ENCODE measurements at regions not wholly inside any gene's neighbourhood (a gene's known extent, or its start where the extent isn't known, plus 50 kb on each side); places are given as distances from the start of the nearest gene placed in this dataset.

DNA sequence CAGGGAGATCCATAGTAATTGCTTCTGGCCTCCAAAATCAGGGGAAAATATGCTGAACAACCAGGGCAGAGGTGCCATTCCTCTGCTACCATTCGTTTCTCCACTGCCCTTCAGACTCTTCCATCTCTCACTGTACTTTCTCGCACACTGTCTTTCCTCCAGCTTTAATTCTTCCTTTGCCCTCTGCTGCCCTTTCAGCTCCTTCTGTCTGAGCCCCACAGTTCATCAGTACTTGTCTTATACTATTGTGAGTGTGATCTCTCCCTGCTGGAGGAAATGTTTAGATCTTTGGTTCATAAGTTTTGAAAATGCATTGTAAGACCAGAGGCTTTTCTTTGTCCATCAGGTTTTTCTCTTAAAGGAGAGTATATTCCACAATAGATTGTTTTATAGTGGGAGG, 184.9 kb upstream of the DTNA start:
- no peak overlapping the region for H3K56ac ChIP-seq (ENCODE audit: extremely low read depth, insufficient read depth, low read length)
- TF ChIP-seq MXI1 (IDR thresholded peaks at IDR 0.05; ENCODE audit: borderline replicate concordance, low read depth, low read length), result no peak
- TF ChIP-seq CHD1 (IDR thresholded peaks at IDR 0.05; ENCODE audit: low read depth, low read length), result no peak
- TF ChIP-seq, protein P1, sequence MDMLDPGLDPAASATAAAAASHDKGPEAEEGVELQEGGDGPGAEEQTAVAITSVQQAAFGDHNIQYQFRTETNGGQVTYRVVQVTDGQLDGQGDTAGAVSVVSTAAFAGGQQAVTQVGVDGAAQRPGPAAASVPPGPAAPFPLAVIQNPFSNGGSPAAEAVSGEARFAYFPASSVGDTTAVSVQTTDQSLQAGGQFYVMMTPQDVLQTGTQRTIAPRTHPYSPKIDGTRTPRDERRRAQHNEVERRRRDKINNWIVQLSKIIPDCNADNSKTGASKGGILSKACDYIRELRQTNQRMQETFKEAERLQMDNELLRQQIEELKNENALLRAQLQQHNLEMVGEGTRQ (IDR thresholded peaks at IDR 0.05; ENCODE audit: low read depth, low read length), result no peak
- no peak for TF ChIP-seq SMC3 (IDR thresholded peaks at IDR 0.05; ENCODE audit: low read depth, low read length)
- TF ChIP-seq RAD21 (IDR thresholded peaks at IDR 0.05; ENCODE audit: low read length), result no peak
- no peak for TF ChIP-seq RCOR1 (IDR thresholded peaks at IDR 0.05; ENCODE audit: insufficient replicate concordance, low read length)
- TF ChIP-seq BHLHE40 (IDR thresholded peaks at IDR 0.05; ENCODE audit: low read depth, low read length), result no peak
- no peak for TF ChIP-seq NFE2L2 (IDR thresholded peaks at IDR 0.05; ENCODE audit: low read depth, low read length)
- TF ChIP-seq RFX5 (IDR thresholded peaks at IDR 0.05; ENCODE audit: low read depth, low read length), result no peak
- TF ChIP-seq, protein P2, sequence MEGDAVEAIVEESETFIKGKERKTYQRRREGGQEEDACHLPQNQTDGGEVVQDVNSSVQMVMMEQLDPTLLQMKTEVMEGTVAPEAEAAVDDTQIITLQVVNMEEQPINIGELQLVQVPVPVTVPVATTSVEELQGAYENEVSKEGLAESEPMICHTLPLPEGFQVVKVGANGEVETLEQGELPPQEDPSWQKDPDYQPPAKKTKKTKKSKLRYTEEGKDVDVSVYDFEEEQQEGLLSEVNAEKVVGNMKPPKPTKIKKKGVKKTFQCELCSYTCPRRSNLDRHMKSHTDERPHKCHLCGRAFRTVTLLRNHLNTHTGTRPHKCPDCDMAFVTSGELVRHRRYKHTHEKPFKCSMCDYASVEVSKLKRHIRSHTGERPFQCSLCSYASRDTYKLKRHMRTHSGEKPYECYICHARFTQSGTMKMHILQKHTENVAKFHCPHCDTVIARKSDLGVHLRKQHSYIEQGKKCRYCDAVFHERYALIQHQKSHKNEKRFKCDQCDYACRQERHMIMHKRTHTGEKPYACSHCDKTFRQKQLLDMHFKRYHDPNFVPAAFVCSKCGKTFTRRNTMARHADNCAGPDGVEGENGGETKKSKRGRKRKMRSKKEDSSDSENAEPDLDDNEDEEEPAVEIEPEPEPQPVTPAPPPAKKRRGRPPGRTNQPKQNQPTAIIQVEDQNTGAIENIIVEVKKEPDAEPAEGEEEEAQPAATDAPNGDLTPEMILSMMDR (conservative IDR thresholded peaks at IDR 0.05; ENCODE audit: low read depth, low read length), result no peak
- no peak for TF ChIP-seq CEBPB (IDR thresholded peaks at IDR 0.05; ENCODE audit: low read depth, low read length)
- TF ChIP-seq FOS (IDR thresholded peaks at IDR 0.05; ENCODE audit: low read depth, low read length), result no peak
- TF ChIP-seq MAZ (IDR thresholded peaks at IDR 0.05; ENCODE audit: borderline replicate concordance, low read depth, low read length), result no peak
- no peak for TF ChIP-seq POLR2A (IDR thresholded peaks at IDR 0.05; ENCODE audit: low read depth, low read length)
- TF ChIP-seq, protein P3, sequence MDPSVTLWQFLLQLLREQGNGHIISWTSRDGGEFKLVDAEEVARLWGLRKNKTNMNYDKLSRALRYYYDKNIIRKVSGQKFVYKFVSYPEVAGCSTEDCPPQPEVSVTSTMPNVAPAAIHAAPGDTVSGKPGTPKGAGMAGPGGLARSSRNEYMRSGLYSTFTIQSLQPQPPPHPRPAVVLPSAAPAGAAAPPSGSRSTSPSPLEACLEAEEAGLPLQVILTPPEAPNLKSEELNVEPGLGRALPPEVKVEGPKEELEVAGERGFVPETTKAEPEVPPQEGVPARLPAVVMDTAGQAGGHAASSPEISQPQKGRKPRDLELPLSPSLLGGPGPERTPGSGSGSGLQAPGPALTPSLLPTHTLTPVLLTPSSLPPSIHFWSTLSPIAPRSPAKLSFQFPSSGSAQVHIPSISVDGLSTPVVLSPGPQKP (IDR thresholded peaks at IDR 0.05; ENCODE audit: borderline replicate concordance, low read depth, low read length), result no peak
- TF ChIP-seq MAFK (IDR thresholded peaks at IDR 0.05; ENCODE audit: low read depth, low read length), result no peak
- H3K9me3 ChIP-seq (ENCODE audit: control insufficient read depth, insufficient read depth, low read length), result no peaks in the 10 kb centered on the region
- H3K9me1 ChIP-seq (ENCODE audit: insufficient read depth, low read length), result no peaks in the 10 kb centered on the region
- no peak overlapping the region for H2BK20ac ChIP-seq (ENCODE audit: low read depth, low read length)
- H2AK9ac ChIP-seq (replicated peaks; ENCODE audit: low read depth, low read length, poor library complexity), result no peak overlapping the region
- no peak overlapping the region for H2AFZ ChIP-seq (replicated peaks; ENCODE audit: low read length, poor library complexity)
- H4K8ac ChIP-seq (ENCODE audit: low read depth in 2 of 2, low read length in 2 of 2), result no peak overlapping the region
- H2BK5ac ChIP-seq (ENCODE audit: low read depth, low read length, poor library complexity, severe bottlenecking), result no peak overlapping the region
- H4K20me1 ChIP-seq (ENCODE audit: insufficient read depth, low read length), result no peaks in the 10 kb centered on the region
- no TSS peak for BruUV-seq (replicated peaks)
- no peaks in the 10 kb centered on the region for H3K4me1 ChIP-seq (ENCODE audit: control insufficient read depth, insufficient read depth, low read length)
- H3K23ac ChIP-seq (ENCODE audit: low read depth, low read length), result no peak overlapping the region
- H3K36me3 ChIP-seq (ENCODE audit: control insufficient read depth, insufficient read depth, low read length), result no peaks in the 10 kb centered on the region
- intact Hi-C loops (cut with micrococcal nuclease) (no loop called here), dilution Hi-C loops (cut with HindIII; ENCODE audit: low sequenced_read_pairs, unreplicated experiment) (no loop called here), in situ Hi-C loops (cut with MboI; ENCODE audit: low sequenced_read_pairs) (no loop called here)
- no peak overlapping the region for H3K9ac ChIP-seq (ENCODE audit: low read depth, low read length)
- no peaks in the 10 kb centered on the region for H3K79me1 ChIP-seq (ENCODE audit: low read depth in 1 of 2, low read length in 2 of 2)
- no peak overlapping the region for H2BK120ac ChIP-seq (ENCODE audit: low read depth, low read length)
- H3K4me3 ChIP-seq (ENCODE audit: insufficient read depth, low read depth, low read length), result no peak overlapping the region
- CTCF ChIA-PET, result no interaction called here
- H3K18ac ChIP-seq (ENCODE audit: low read depth, low read length), result no peak overlapping the region
- H4K5ac ChIP-seq (ENCODE audit: low read depth, low read length), result no peak overlapping the region
- H2BK15ac ChIP-seq (ENCODE audit: low read depth, low read length), result no peak overlapping the region
- ATAC-seq (ENCODE audit: low read depth), result no peak
- no peak overlapping the region for H4K91ac ChIP-seq (ENCODE audit: insufficient read depth, low read depth, low read length)
- H3K27me3 ChIP-seq (ENCODE audit: control insufficient read depth, insufficient read depth, low read length), result no peaks in the 10 kb centered on the region
- POLR2A ChIA-PET (ENCODE audit: unreplicated experiment), result no interaction called here
- DNase-seq, result no peak
- H3K27ac ChIP-seq (ENCODE audit: insufficient read depth, low read length), result no peak overlapping the region
- no peak overlapping the region for H2AK5ac ChIP-seq (ENCODE audit: low read depth, low read length)
- H3K4me2 ChIP-seq (ENCODE audit: low read depth, low read length), result no peak overlapping the region
- no CpG with 5 or more reads among the region's 2 CpGs for WGBS, 2 experiments (ENCODE audit: extremely low coverage in 2 of 2, insufficient read length in 1 of 2)
- no peak overlapping the region for H3K14ac ChIP-seq (replicated peaks; ENCODE audit: low read depth, low read length)
- no peak overlapping the region for H3K4ac ChIP-seq (ENCODE audit: low read depth, low read length)
